WERI-Rb-1 (cell line): ENCODE measurements at regions not wholly inside any gene's neighbourhood (a gene's known extent, or its start where the extent isn't known, plus 50 kb on each side); places are given as distances from the start of the nearest gene placed in this dataset.

ENCODE experiments used
- DNase-seq: peaks from one replicate; pipeline ENCODE4 v3.0.0-alpha.2; 2020
- H3K27ac ChIP-seq: fragments of 250-450 bp; sonication (Bioruptor Pico); 2 replicates; pipeline ENCODE4 v1.5.1; 2020; ENCODE audit warnings: mild to moderate bottlenecking, moderate library complexity
- H3K27me3 ChIP-seq: fragments of 250-450 bp; sonication (Bioruptor Pico); 2 replicates; pipeline ENCODE4 v1.5.1; 2021; ENCODE audit warnings: mild to moderate bottlenecking, low read depth, moderate library complexity; ENCODE audit not compliant: insufficient read depth, severe bottlenecking
- H3K36me3 ChIP-seq: fragments of 250-450 bp; sonication (Bioruptor Pico); 2 replicates; pipeline ENCODE4 v1.5.1; 2020; ENCODE audit warnings: mild to moderate bottlenecking, moderate library complexity
- H3K4me3 ChIP-seq: 2 replicates; pipeline ENCODE4 v1.5.1; 2011; ENCODE audit warnings: low read depth, mild to moderate bottlenecking, control low read depth, low read length
- H3K9me3 ChIP-seq: fragments of 250-450 bp; sonication (Bioruptor Pico); 2 replicates; pipeline ENCODE4 v1.5.1; 2021; ENCODE audit warnings: mild to moderate bottlenecking, moderate library complexity; ENCODE audit not compliant: severe bottlenecking
- CTCF ChIP-seq: IDR thresholded peaks from 2 replicates; pipeline ENCODE4 v1.5.1; 2011; ENCODE audit warnings: low read depth, mild to moderate bottlenecking, control low read depth, inconsistent platforms, low read length

- Histone ChIP-seq H3K27me3 (no peaks in the 10 kb centered on the region), H3K4me3 (no peak overlapping the region), H3K27ac (no peak overlapping the region), H3K9me3 (no peaks in the 10 kb centered on the region), H3K36me3 (no peaks in the 10 kb centered on the region)
- DNase-seq: no peak
- TF ChIP-seq CTCF: no peak
These were observed 266.4 kb downstream of the MRTFB start for GRCh38 chr16:14337303-14338191.

GRCh38 chr16:14335297-14335696, 264.2 kb downstream of the MRTFB start:
- Histone ChIP-seq H3K27ac (no peak overlapping the region), H3K36me3 (no peaks in the 10 kb centered on the region), H3K9me3 (no peaks in the 10 kb centered on the region), H3K27me3 (no peaks in the 10 kb centered on the region), H3K4me3 (no peak overlapping the region)
- TF ChIP-seq CTCF: no peak
- DNase-seq: no peak

- Histone ChIP-seq H3K27ac (no peak overlapping the region), H3K27me3 (no peaks in the 10 kb centered on the region), H3K4me3 (no peak overlapping the region), H3K9me3 (no peaks in the 10 kb centered on the region), H3K36me3 (no peaks in the 10 kb centered on the region)
- no peak for DNase-seq
- no peak for TF ChIP-seq CTCF
These were observed 263.4 kb downstream of the MRTFB start for GRCh38 chr16:14334366-14335080.

GRCh38 chr16:14333361-14333760, 262.2 kb downstream of the MRTFB start:
- no peaks in the 10 kb centered on the region for H3K27me3 ChIP-seq
- peaks cover 1% of the 10 kb centered on the region for H3K9me3 ChIP-seq
- H3K4me3 ChIP-seq: no peak overlapping the region
- TF ChIP-seq CTCF: no peak
- no peak for DNase-seq
- no peaks in the 10 kb centered on the region for H3K36me3 ChIP-seq
- H3K27ac ChIP-seq: no peak overlapping the region

GRCh38 chr16:14331020-14331419, 259.9 kb downstream of the MRTFB start:
- Histone ChIP-seq H3K36me3 (no peaks in the 10 kb centered on the region), H3K9me3 (peaks cover 3% of the 10 kb centered on the region), H3K4me3 (no peak overlapping the region), H3K27me3 (no peaks in the 10 kb centered on the region), H3K27ac (no peak overlapping the region)
- DNase-seq: no peak
- no peak for TF ChIP-seq CTCF
